ENCODE measurements at regions not wholly inside any gene's neighbourhood (a gene's known extent, or its start where the extent isn't known, plus 50 kb on each side); places are given as distances from the start of the nearest gene placed in this dataset.

DNA sequence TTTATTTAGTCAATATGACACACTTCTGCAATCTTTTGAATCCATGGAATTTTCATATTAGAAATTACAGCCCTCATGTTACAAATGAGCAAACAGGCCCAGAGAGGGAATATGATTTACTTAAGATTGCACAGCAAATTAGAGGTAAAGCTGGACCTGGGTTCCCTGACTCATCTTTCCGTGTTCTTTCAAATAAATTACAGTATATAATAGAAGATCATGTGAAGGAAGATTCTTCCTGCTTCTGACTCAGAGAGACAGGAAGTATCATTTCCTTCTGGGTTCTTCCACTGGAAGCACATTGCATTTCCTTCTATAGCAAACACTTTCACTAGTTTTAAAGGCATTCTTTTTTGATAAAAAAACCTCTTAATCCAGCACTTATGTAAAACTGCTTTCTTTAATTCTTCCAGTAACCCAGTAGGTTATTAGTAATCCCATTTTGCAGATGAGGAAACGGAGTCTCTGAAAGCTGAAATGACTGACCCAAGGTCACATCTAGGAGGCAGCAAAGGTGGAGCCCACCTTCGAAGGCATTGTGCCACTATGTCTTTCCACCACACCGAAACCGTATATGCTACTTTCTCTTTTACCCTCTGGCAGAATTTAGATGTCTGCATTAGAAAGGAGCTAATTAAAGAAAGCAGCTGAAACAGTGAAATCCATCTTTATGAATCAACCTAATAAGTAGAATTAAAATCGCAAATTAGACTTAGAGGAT lies 566.7 kb upstream of the KLF4 start:
- H3K27ac ChIP-seq, result no peak overlapping the region

DNA sequence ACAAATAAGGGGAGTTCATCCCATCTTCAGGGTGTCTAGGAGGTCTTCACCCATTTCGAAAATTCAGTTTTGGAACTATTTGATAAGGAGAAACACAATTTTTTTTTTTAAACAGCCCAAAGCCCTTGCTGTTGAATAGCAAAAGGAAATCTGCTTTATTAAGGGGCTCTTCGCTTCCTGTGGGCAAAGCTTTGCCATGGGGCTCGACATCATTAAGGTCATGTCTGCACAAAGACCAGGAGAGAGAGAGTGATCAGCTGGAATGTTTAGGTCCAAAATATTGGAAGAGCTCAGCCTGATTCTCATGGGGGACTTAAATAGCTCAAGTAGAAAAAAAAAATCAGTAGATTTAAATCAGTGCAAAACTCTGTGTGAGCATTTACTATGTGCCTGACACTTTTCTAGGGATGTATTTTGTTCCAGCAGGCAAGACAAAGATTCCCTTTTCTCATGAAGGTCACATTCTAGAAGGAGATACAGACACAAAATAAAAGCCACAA lies 564.6 kb upstream of the KLF4 start:
- H3K27ac ChIP-seq, result peak overlapping the region; percentile 77
- TF ChIP-seq, protein P1, sequence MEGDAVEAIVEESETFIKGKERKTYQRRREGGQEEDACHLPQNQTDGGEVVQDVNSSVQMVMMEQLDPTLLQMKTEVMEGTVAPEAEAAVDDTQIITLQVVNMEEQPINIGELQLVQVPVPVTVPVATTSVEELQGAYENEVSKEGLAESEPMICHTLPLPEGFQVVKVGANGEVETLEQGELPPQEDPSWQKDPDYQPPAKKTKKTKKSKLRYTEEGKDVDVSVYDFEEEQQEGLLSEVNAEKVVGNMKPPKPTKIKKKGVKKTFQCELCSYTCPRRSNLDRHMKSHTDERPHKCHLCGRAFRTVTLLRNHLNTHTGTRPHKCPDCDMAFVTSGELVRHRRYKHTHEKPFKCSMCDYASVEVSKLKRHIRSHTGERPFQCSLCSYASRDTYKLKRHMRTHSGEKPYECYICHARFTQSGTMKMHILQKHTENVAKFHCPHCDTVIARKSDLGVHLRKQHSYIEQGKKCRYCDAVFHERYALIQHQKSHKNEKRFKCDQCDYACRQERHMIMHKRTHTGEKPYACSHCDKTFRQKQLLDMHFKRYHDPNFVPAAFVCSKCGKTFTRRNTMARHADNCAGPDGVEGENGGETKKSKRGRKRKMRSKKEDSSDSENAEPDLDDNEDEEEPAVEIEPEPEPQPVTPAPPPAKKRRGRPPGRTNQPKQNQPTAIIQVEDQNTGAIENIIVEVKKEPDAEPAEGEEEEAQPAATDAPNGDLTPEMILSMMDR (conservative IDR thresholded peaks at IDR 0.05), result no peak

More for the DNA sequence above, 566.7 kb upstream of the KLF4 start:
- TF ChIP-seq, protein P1 (conservative IDR thresholded peaks at IDR 0.05), result no peak

DNA sequence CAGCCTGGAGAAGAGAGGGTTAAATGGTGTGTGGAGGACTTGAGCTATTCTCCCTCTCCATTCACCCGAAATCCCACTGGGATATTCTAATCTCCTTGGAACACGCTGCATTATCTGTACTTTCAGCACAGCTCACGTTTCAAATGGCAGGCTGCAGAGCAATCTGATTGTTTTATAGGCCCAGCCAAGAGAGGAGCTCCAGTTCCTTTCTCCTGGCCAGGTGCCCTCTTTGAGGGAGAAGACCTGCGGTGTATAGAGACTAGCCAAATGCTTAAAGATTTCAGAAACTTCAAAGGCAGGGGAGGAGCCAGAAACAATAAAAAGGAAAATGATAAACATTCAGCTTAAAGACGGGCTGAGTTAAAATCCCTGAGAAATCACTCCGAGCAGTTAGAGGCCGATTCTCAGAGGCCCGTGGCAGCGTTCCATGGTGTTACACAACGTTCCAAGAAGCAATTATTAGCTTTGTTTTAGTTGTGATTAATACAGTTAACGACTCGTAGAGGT lies 564.0 kb upstream of the KLF4 start:
- peak overlapping the region; percentile 77 for H3K27ac ChIP-seq
- TF ChIP-seq, protein P1 (conservative IDR thresholded peaks at IDR 0.05), result no peak

DNA sequence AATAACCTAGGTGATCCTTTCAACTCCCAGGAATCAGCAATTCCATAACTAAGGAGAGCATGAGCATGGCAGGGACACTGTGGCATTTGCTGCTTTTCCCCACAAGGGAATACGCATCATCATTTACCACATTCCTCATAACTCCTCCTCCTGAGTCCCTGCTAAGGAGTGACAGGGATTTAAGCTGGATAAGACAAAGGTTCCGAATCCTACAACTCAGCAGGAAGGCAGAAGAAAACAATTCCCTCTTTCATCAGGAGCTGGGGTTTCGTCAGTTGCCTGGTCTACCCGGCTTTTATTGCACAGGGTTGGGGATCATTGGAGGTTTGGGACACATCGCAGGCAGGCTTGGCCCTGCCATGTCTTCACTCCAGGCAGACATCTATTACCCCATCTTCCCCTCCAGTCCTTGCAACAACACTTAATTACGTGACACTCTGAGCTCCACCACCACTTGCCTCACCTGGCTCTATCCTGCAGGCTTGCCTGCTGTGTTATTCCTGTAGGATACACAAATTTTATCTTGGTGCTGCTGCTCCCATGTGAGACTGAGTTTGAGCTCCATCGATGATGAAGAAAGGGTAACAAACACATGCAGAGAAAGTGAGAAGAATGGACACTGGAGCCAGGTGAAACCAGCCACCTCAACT lies 563.0 kb upstream of the KLF4 start:
- TF ChIP-seq, protein P1 (conservative IDR thresholded peaks at IDR 0.05), result no peak
- peak overlapping the region; percentile 77 for H3K27ac ChIP-seq

DNA sequence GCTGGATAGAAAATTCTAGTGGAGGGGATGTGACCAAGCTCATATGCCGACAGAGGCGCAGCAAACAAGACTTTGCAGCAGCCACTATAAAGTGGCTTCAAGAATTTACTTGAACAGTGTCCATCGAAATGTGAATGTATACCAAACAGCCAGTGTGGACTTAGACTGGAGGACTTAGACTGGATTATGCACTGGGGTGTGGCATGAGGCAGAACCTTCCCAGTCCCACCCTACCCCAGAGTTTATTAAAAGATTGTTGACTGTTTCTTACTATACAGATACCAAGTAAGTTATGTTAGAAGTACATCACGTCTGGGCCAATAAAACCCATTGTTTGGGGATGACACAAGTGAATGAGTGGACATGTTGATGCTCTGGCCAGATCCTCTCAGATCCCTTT lies 561.3 kb upstream of the KLF4 start:
- H3K27ac ChIP-seq, result peak overlapping the region; percentile 41

DNA sequence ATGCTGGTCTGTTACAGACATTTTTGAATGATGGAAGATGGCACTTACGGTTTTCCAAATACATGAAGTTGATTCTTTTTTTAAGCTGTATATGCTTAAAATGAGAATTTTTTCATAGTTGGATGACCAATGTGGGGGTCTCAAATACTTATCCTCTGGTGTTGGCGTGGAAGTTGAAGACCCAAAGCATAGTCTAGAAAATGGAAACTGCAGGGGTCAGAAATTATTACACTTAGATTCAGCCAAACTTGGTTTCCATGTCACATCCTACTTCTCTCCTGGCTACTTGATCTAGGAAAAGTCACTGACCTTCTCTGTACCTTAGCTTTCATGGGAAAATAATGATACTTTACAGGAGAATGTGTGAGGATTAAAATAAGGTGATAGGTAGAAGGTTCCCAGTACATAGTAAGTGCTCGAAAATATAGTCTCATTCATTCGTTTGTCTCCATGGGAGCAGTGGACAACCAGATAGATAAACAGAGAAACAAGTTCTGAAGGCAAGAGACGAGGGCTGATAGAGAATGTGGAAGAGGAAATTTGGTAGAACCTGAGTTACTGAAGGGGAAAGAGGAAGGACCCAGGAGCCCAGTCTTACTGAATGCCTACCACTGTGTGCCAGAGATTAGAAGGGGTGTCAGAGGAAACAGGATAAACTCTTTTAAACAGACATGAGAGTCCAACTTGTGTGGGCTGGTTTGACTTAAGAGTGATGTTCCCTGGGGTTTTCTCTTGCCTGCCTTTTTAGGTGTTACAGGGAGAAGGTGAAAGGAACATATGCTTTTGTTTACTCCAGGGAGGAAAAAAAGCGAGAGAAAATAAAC lies 560.3 kb upstream of the KLF4 start:
- TF ChIP-seq, protein P1 (conservative IDR thresholded peaks at IDR 0.05), result no peak
- peak overlapping the region; percentile 41 for H3K27ac ChIP-seq

More for the DNA sequence above, 561.3 kb upstream of the KLF4 start:
- TF ChIP-seq, protein P1 (conservative IDR thresholded peaks at IDR 0.05), result no peak
